ES-I3 (cell line): ENCODE measurements at regions not wholly inside any gene's neighbourhood (a gene's known extent, or its start where the extent isn't known, plus 50 kb on each side); places are given as distances from the start of the nearest gene placed in this dataset.

ENCODE experiments used
- H3K36me3 ChIP-seq: 2 replicates; pipeline ENCODE4 v1.6.1; 2013; ENCODE audit warnings: mild to moderate bottlenecking, low read length, control low read depth, moderate library complexity; ENCODE audit not compliant: insufficient read depth
- H3K4me1 ChIP-seq: 2 replicates; pipeline ENCODE4 v1.6.1; 2013; ENCODE audit warnings: mild to moderate bottlenecking, control low read depth, low read length; ENCODE audit not compliant: insufficient read depth
- H3K9ac ChIP-seq: 2 replicates; pipeline ENCODE4 v1.6.1; 2013; ENCODE audit warnings: low read depth, mild to moderate bottlenecking, low read length, moderate library complexity
- H3K9me3 ChIP-seq: 2 replicates; pipeline ENCODE4 v1.6.1; 2013; ENCODE audit warnings: mild to moderate bottlenecking, low read length, moderate library complexity; ENCODE audit not compliant: control insufficient read depth, insufficient read depth

DNA sequence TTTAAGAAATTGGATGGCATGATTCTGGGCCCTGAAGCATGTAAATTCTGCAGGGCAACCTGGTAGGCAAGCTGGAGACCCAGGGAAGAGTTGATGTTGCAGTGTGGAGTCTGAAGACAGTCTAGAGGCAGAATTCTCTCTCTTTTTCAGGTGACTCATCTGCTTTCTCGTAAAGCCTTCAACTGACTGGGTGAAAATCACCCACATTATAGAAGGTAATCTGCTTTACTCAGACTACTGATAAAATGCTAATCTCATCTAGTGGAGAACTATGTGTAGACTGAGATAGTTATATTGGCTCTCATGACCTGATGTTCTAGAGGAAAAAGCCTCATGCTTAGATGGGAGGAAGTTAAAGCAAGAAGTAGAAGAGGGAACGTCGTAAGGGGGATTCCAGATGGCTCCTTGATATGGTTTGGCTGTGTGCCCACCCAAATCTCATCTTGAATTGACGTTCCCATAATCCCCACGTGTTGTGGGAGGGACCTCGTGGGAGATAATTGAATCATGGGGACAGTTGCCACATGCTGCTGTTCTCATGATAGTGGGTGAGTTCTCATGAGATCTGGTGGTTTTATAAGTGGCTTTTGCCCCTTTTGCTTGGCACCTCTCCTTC, 723.8 kb downstream of the BCL11B start:
- H3K9ac ChIP-seq = no peak overlapping the region
- H3K9me3 ChIP-seq = no peaks in the 10 kb centered on the region
- no peaks in the 10 kb centered on the region for H3K36me3 ChIP-seq
- no peaks in the 10 kb centered on the region for H3K4me1 ChIP-seq

DNA sequence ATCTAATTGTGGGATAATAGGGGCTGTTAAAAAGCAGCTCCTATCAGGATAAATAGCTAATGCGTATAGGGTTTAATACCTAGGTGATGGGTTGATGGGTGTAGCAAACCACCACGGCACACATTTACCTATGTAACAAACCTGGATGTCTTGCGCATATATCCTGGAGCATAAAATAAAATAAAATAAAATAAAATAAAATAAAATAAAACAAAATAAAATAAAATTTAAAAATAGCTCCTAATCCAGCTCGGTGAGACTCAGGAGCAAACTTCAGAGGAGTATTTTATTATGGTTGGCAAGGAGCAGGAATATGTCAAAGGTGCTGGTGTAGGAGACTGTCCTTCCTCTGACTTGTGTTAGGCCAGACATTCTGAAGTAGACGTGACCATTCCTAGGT, 721.0 kb downstream of the BCL11B start:
- no peaks in the 10 kb centered on the region for H3K4me1 ChIP-seq
- H3K9me3 ChIP-seq = no peaks in the 10 kb centered on the region
- H3K36me3 ChIP-seq = no peaks in the 10 kb centered on the region
- no peak overlapping the region for H3K9ac ChIP-seq

DNA sequence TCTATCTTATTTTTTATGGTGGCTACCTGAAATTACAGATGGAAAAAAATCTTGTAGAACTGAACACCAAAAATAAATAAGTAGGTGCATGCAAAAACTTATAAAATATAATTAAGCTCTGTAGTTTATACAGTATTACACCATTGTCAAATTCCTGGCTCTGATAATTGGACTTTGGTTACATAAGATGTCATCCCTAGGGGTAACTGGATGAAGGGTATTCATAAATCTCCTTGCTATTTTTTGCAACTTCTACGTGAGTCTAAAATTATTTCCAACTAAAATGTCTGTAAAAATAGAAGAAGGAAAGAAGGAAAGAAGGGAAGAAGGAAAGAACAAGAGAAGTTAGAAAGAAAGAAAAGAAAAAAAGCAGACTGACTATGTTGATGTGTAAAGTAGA, 716.6 kb downstream of the BCL11B start:
- no peaks in the 10 kb centered on the region for H3K4me1 ChIP-seq
- no peaks in the 10 kb centered on the region for H3K9me3 ChIP-seq
- no peak overlapping the region for H3K9ac ChIP-seq
- H3K36me3 ChIP-seq = no peaks in the 10 kb centered on the region

DNA sequence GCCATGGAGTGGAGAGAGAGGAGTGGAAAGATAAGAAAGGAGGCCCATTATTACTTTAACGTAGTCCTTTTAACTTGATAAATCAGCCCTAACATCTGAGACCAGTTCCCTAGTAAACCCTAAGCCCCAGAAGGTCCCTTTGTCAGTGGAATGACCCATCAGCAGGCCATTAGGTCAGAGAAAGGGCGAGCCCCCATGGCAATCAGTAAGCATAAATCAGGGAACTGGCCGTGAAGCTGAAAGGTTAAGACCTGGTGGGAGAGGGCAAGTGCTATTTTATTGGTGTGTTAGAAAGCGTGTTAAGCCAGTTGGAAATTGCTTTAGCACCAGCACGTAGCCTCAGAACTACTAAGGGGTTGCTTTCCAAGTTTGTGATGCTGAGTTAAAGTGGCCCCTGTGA, 708.0 kb downstream of the BCL11B start:
- H3K9me3 ChIP-seq = no peaks in the 10 kb centered on the region; the same call in 1 of the 2 replicates
- no peaks in the 10 kb centered on the region for H3K36me3 ChIP-seq
- no peak overlapping the region for H3K9ac ChIP-seq
- no peaks in the 10 kb centered on the region for H3K4me1 ChIP-seq

DNA sequence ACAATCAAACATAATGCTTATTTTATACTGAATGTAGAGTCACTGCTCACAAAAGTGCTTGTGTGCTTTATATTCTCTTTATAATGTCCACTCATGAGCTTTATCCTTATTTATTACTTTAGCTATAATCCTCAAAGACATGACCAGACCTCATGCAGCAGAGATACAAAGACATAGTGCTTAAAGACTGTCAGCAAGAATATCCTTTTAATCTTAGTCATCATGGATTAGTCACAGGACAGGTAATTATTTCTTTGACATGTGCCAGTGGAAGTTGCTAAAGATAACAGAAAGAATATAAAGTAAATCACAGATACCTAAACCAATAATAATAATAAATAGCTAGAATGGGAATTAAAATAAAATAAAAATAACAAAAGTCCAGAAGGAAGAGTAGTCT, 707.5 kb downstream of the BCL11B start:
- H3K36me3 ChIP-seq = no peaks in the 10 kb centered on the region
- H3K9me3 ChIP-seq = peaks cover 4% of the 10 kb centered on the region
- H3K4me1 ChIP-seq = no peaks in the 10 kb centered on the region
- no peak overlapping the region for H3K9ac ChIP-seq

DNA sequence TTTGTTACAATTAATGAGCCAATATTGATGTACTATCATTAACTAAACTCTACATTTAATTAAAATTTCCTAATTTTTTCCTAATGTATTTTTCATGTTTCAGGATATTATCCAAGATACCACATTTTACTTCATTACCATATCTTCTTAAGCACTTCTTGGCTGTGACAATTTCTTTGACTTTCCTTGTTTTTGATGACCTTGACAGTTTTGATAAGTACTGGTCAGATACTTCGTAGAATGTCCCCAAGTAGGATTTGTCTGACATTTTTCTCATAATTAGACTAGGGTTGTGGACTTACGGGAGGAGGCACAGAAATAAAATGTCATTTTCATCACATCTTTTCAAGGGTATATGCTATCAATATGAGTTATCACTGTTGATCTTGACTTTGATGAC, 700.9 kb downstream of the BCL11B start:
- no peaks in the 10 kb centered on the region for H3K4me1 ChIP-seq
- H3K9ac ChIP-seq = no peak overlapping the region
- H3K36me3 ChIP-seq = no peaks in the 10 kb centered on the region; the same call in 1 of the 2 replicates
- H3K9me3 ChIP-seq = peaks cover 16% of the 10 kb centered on the region

DNA sequence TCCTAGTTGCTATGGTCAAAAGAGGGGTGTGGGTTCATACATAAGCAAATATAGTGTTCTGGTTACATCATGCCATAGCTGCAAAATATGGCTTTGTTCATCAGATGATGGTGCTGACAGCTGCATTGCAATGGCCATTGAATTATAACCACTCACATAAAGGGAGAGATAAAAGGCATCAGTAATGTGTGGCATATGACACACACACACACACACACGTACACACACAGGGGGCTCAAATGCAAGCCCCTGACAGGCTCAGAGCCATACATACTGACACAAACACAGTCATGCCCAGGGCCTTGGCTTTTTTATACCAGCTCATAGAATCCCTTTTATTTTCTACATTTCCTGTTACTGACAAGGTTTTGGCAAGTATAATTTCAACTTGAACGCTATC, 698.9 kb downstream of the BCL11B start:
- H3K9ac ChIP-seq = no peak overlapping the region
- peaks cover 16% of the 10 kb centered on the region for H3K9me3 ChIP-seq
- H3K4me1 ChIP-seq = no peaks in the 10 kb centered on the region
- H3K36me3 ChIP-seq = no peaks in the 10 kb centered on the region; the same call in 1 of the 2 replicates

DNA sequence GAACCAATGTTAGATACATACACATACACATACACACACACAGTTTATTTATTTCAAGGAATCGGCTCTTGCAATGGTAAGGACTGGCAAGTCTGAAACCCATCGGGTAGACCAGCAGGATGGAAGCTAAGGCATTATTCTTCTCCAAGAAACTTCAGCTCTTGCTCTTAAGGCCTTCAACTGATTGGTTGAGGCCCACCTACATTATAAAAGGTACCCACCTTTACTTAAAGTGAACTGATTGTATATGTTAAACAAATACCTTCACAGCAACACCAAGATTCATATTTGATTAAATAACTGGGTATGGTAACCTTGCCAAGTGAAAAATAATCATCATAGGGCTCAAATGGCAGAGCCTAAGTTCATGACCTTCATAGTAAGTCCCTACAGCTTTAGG, 695.5 kb downstream of the BCL11B start:
- H3K4me1 ChIP-seq = no peaks in the 10 kb centered on the region
- peaks cover 12% of the 10 kb centered on the region for H3K9me3 ChIP-seq
- no peaks in the 10 kb centered on the region; the same call in 1 of the 2 replicates for H3K36me3 ChIP-seq
- H3K9ac ChIP-seq = no peak overlapping the region

DNA sequence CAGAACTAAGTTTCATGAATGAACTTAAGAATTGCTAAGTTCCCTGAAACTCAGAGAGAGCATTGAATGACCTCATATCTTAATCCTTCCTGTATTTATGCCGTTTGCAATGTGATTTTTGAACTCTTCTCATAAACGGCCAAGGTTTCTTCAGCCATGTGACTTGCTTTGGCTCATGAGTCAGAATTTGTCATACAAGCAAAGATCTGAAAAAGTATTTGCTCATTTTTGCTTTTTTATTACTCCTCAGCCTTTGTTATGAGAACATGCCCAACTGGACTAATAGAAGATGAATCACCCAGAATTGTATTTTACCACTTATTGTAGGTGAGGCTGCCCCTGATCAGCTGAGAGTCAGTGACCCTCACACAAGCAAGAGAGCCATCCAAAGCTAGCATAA, 693.8 kb downstream of the BCL11B start:
- H3K36me3 ChIP-seq = no peaks in the 10 kb centered on the region; the same call in 1 of the 2 replicates

DNA sequence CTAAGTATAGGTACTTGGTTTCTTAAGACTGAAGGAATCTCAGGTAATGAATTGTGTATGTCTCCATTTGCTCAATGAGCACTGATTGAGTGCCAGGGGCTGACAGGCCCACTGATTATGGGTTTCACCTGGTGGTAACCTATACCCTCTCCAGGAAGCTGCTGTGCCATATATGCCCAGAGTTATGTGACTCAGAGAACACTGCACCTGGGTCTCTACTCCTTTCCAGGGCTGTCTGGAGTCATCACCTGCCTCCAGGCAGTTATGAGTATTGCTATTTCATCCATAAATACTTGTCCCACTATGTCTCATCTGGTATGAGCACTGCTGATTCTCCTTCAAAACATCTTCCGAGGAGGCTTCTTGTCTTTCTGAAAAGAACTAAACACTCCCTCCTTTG, 692.9 kb downstream of the BCL11B start:
- Histone ChIP-seq H3K9ac (no peak overlapping the region), H3K4me1 (no peaks in the 10 kb centered on the region), H3K36me3 (no peaks in the 10 kb centered on the region), H3K9me3 (no peaks in the 10 kb centered on the region)

More for the DNA sequence above, 693.8 kb downstream of the BCL11B start:
- H3K9me3 ChIP-seq = no peaks in the 10 kb centered on the region; the same call in 1 of the 2 replicates
- H3K9ac ChIP-seq = no peak overlapping the region
- H3K4me1 ChIP-seq = no peaks in the 10 kb centered on the region

DNA sequence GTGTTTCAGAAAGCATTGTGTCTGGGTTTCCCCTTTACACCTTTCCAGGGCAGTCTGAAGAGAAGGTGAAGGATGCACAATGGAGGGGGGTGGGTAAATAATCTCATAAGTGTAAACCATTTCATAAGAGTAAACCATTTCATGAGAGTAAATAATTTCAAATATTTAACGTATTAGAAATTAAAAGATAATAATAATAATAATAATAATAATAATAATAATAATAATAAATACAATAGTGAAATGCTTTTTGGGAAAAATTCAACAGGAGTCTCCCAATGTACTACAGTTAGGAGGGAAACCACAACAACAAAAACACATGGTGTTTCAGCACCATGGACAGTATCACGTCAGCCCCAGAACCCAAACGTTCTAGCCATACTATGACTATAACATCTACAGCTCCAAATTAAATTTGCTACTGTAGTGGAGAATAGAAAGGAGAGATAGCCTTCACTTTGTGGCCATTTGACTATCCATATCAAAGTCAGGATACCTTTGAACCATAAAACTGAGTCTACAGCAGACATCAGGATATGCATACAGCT, 691.8 kb downstream of the BCL11B start:
- no peaks in the 10 kb centered on the region for H3K4me1 ChIP-seq
- no peaks in the 10 kb centered on the region for H3K36me3 ChIP-seq
- no peak overlapping the region for H3K9ac ChIP-seq
- no peaks in the 10 kb centered on the region for H3K9me3 ChIP-seq

DNA sequence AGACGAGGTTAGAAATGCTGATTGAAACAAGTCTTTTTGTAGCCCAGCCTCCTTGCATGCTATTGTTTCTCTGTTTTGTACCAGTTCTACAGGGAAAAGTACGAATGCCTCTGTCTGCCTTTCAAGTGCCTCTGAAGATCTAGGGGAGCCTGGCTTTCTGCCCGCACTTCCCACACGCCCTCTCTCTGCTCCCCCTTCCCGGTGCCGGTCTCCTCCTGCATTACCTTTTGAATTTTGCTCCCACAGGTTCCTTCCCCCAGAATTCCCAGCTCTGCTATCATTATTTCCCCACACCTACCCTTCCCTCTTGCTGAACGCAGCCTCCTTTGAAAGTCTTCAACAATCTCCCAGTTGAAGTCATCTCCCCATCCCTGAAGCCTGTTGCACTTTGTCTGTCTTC, 689.7 kb downstream of the BCL11B start:
- Histone ChIP-seq H3K9me3 (no peaks in the 10 kb centered on the region), H3K36me3 (no peaks in the 10 kb centered on the region), H3K9ac (no peak overlapping the region), H3K4me1 (no peaks in the 10 kb centered on the region)

DNA sequence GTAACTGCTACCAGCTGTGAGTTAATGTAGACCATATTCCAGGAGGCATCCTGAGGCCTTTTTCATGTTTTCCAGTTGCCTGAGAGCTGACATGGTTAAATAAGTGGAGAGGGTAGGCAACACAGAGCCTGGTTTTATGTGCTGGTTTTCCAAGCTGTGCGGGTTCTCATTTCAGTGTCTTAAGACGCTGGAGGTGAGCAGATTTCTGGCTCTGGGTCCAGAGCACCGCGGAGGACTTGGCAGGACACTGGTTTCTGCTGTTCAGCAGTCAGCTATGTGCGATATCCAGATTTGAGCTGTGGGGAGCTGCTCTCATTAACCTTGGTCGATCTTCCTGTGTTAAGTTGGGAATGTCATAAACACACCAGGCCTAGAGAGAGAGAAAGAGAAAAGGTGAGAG, 680.8 kb downstream of the BCL11B start:
- H3K36me3 ChIP-seq = no peaks in the 10 kb centered on the region
- H3K9ac ChIP-seq = no peak overlapping the region
- no peaks in the 10 kb centered on the region for H3K4me1 ChIP-seq
- H3K9me3 ChIP-seq = no peaks in the 10 kb centered on the region

DNA sequence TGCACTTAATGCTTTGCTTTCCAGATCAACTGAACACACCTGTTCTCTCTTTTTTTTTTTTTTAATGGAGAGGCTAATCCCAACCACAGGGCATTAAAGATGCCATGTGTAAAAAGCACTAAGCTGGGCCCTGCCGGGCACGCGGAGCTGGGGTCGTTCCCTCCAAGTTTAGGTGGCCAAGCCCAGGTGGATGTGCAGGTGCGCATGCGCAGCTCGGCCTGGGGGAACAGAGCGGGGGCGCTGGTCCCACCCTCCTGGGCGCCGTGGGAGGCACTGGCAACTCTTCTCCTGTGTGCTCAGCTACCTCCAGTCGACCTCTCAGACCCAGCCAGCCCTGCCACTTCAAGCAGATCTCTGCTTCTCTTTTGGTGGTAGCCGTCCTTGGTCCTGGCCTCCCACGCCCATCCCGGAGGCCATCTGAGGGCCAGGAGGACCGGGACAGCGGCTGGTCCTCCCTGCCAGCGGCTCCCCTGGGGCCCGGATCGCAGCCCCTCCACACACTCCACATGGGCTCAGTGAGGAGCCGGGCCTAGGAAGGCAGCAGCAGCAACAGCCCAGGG, 679.3 kb downstream of the BCL11B start:
- Histone ChIP-seq H3K36me3 (no peaks in the 10 kb centered on the region), H3K4me1 (no peaks in the 10 kb centered on the region), H3K9me3 (no peaks in the 10 kb centered on the region), H3K9ac (no peak overlapping the region)

DNA sequence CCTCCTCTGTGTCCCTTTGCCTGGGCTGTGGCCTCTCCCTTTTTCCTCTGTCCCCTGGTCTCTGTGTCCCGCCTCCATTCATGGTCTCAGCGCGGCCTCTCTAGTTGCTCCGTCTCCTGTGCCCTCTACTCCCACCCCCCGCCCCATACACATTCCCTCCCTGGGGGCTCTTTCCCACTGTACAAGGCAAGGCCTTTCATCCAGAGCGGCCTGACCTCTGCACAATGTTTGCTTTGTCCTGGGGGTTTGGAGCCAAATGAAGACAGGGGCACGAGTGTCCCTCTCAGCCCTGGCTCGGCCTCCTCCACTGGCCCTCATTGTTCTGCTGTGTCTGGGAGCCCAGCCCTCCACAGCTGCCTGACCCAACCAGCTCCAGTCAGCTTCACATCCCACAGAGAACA, 678.6 kb downstream of the BCL11B start:
- Histone ChIP-seq H3K9ac (no peak overlapping the region), H3K4me1 (no peaks in the 10 kb centered on the region), H3K9me3 (no peaks in the 10 kb centered on the region), H3K36me3 (no peaks in the 10 kb centered on the region)
